HG03342 (cell line): ENCODE measurements at regions not wholly inside any gene's neighbourhood (a gene's known extent, or its start where the extent isn't known, plus 50 kb on each side); places are given as distances from the start of the nearest gene placed in this dataset.

ENCODE experiments used
- ATAC-seq: cut with Tn5 transposase; IDR thresholded peaks from one replicate; pipeline ENCODE4 v1.9.1; 2021; ENCODE audit warnings: mild to moderate bottlenecking, moderate library complexity; ENCODE audit not compliant: unreplicated experiment

DNA sequence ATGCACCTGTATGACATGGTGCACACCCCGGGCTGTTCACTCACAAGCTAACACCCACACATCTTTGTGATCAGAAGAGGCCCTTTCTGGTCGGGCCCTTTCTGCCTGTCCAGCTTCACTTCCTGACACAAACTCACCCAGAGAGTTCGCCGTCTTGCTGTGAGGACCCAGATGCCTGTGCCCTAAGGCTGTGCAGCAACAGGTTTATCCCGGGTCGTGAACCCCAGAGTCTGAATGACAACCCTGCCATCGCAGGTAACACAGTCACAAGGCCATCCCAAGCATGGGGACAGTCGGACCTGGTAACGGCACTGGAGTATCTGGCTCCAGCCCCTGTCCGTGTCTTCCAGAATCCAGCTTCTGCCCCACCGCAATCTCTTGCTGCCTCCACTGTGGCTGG, 235.1 kb downstream of the BUD13 start:
- no peak for ATAC-seq

DNA sequence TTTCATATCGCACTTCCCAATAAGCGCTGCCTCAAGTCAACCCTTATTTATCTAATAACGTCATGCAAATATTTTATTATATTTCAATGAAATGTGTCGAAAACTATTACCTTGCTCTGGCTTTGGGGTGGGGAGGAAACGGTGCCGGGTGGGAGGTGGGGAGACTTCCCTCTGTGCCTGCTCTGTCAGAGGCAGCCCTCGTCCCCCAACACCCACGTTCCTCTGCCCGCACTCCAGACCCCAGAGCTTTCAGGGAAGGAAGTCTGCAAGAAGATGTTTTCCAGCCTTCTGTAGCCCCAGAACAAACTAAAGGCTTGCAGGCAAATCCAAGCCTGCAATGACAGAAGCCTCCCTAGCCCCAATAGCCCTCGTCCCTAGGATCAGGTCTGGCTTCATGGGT, 235.7 kb downstream of the BUD13 start:
- ATAC-seq: no peak

DNA sequence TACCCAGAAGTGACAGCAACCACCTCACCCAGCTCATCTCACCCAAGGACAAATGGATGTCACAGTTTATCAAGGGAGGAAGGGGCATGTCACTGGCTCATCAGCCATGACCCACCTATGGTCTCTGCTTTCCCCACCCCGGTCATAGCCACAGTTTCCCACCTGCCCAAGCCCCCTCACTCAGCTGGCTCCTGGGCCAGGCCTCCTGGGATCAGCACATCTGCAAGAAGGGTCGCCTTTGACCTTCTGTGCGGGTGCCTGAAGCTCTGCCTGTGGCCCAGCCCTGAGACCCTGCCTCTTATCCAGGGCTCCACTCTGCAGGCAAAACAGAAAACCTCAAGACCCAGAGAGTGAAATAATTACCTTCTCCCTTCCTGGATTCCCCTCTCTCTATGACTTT, 236.4 kb downstream of the BUD13 start:
- no peak for ATAC-seq

DNA sequence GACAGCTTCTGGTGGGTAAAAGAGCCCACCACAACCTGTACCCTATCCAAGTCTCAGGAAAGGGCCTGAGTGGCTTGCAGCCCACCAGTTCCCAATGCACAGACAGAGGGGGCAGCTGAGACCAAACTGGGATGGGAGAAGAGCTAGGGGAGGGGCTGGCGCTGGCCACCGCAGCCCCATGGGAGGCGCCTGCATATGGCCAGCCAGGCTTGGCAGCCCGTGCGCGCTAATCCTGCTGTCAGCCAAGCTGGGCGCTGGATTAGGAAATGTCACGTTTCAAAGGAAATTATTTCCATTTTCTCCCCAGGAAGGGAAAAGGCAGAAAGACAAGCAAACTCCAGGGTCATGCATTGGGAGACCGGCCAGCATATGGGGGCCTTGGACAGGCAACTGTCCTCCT, 236.8 kb downstream of the BUD13 start:
- ATAC-seq: no peak

DNA sequence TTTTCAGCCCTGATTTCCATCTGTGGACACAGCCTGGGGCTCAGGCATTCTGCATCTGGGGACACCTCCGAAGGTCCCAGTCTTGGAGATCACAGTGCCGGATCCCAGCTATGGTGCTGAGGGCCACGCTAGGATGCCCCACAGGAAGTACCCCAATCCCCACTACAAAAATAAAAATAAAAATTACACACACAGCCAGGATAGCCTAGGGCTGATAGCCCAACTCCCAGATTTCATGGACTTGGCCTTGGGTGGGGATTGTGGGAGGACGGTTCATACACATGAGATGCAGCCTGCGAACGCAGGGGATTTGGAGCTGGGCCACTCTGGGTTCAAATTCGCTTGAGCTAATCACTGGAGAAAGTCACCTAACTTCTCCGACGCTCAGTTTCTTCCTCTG, 237.7 kb downstream of the BUD13 start:
- no peak for ATAC-seq

DNA sequence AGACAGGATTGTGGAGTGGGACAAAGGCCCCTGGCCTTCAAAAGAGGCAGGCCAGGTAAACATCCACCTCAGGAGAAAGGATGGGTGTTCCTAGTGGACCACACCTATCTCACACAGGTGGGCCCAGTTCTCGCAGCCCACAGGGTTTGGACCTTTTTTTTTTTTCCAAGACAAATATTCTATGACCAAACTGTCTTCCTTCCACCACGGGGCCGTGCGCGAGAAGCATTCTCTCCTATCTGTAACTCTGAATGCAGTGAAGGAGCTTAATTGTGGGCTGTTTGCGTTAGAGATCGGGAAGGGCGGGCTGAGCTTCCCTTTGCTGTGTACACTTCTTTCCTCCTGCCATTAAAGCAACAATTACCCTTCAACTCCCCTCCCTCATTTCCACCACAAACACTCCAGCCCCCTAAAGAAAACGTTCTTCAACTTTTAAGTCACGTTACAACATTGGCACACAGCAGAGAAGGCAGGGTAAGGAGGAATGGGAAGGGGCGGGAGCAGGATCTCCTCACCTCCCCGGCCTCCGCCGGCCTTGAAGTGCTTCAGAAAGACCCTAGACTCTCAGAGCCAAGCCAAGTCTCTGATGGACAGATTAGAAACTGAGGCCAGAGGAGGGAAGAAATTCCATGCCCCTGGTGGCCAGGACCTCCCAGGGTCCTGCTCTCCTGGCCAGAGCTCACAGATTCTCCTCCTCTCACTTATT, 238.4 kb downstream of the BUD13 start:
- ATAC-seq: no peak

DNA sequence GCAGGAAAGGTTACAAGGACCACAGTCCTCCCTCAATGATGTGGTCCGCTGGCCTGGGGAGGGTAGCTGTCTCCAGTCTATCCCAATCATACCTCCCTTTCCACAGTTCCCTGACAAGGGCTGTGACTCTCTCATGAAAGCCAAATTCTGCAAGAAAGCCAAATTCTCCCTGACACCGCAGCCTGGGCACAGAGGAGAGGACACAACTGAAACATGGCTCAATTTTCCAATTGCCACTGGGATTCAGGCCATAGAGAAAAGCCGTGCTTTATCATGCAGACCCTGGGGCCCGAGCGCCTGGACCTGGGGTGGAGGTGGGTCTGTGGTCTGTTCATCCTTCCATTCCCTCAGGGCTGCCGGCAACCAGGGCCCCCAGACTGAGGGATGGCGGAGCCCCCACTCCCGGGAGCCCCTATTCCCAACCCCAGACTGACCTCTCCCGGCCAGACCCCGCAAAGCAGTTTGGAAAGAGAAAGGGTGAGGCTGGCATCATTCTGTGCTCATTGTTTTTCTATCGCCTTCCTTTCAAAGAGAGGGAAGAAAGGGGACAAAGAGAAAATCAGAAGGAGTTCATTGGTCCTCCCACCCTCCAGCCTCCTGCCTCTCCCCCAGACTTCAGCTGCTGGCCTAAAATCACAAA, 239.5 kb downstream of the BUD13 start:
- no peak for ATAC-seq

DNA sequence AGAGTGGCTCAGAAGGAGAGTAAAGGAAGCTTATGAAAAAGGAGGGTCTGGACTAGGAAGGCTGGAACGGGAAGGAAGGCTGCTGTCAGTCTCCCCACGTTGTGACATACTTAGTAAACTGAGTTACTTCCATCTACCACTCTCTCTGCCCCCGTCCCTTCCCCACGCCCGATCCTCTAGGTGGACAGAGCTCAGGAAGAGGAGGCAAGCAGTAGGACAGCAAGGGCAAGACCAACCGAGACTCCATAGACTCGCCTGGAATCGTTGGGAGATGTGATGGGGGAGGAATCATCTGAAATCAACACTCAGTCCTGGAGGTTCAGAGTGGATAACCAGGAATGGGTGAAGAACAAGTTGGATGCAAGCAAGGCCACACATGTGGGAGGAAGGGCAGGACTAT, 240.7 kb downstream of the BUD13 start:
- no peak for ATAC-seq

DNA sequence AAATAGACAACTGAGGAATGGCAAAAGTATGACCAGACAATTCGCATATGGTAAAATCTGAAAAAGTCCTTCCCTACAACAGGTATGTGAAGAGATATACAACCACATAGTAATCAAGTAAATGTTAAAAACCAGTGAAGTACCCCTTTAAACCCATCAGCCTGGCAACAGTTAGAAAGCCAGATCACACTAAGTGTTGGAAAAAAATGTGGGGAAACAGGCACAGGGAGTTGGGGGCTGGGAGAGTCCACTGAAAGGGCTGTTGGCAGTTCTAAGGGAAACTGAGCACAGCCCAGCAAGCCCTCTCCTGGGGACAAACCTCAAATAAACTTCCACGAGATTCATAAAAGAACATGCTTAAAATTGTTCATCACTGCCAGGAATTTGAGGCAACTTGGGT, 242.1 kb downstream of the BUD13 start:
- no peak for ATAC-seq

DNA sequence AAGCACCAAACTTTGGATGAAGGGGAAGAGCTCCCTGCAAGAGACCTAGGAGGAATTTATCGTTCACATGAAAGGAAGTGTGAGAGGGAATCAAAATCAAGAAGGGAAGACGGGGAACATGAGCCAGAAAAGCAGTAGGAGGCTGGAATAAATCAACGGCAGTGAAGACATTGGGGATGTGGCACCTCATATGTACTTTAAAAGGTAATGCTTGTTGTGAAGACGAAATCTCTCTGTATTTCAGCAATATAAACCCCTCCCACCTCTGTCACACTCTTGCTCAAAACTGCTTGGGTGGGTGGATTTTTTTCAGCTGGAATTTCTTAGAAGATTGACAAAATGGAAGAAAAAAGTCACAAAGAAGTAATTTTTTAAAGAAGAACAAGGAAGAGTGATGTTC, 243.5 kb downstream of the BUD13 start:
- ATAC-seq: no peak

DNA sequence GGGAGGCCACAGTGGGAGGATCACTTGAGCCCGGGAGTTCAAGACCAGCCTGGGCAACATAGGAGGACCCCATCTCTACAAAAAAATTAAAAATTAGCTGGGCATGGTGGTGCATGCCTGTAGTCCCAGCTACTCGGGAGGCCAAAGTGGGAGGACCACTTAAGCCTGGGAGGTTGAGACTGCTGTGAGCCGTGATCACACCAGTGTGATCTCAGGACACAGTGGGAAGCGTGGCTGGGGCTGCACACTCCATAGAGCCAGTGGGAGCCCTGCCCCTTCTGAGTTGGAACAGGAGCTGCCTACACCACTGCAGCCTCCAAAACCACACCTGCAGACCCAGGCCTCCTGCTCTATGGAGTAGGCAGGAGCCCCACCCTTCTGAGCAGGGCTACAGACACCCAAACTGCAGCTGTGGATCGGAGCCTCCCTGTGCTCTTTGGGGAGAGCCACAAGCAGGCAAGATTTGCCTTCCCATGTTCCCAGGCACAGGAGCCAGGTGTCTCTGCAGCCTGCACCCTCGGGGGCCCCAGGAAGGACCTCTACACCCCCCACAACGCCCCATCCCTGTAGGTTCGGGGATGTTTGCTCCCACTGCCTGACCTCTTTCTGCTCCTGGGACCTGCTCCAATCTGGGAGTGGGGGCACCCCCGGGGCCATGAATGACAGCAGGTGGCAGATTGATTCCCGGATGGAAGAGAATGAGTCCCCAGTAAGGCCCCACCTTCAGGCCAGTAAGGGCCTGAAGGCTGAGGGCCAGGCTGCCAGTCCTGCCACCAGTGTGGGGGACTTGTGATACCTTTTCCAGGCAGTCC, 245.4 kb downstream of the BUD13 start:
- ATAC-seq: no peak

DNA sequence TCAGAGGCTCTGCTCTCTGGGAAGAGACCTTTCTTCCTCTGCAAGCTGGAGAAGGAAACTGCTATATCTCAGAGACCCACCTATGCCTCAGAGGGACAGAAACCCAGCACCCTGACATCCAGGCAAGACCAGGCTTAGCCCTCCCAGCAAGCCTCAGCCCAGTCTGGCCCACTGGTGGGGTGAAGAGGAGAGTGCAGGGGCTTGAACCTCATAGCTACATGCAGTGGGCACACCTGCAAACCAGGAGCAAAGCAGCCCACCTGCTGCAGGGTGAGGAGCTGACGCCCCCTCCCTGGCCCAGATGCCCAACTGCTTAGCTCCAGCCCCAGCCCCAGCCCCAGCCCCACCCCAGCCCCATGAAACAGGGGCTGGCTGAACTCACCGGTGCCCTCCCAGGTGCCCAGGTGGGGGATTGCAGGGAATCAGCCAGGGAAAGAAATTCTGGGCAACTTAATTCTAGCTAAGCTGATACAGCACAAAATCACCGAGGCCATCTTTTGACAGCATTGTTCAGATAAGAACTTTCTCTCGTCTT, 246.8 kb downstream of the BUD13 start:
- ATAC-seq: no peak

DNA sequence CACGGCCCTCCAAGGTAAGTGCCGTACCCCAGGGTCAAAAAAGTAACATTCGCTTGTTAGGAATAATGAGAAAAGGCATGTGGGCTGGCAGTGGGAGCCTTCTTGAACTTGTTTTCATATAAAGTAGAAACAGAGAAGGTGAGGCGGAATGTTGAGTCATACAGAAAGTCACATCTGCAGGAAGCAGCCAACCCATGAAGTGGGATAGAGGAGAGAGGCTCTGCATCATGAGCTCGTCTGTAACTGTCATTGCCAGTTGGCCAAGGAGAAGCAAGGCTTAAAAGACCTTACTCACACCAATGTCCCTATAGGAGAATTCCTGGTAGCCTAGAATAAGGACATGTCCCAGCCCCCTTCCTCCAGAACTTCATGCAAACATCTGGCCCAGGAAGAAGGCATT, 253.3 kb downstream of the BUD13 start:
- ATAC-seq: no peak

DNA sequence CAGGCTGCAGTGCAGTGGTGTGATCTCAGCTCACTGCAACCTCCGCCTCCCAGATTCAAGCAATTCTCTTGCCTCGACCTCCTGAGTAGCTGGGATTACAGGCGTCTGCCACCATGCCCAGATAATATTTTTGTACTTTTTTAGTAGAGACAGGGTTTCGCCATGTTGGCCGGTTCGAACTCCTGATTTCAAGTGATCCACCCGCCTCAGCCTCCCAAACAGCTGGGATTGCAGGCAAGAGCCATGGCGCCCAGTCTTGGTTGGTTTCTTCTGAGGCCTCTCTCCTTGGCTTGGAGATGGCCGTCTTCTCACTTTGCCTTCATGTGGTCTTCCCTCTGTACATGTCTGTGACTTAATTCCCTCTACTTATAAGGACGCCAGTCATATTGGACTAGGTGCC, 254.6 kb downstream of the BUD13 start:
- no peak for ATAC-seq

DNA sequence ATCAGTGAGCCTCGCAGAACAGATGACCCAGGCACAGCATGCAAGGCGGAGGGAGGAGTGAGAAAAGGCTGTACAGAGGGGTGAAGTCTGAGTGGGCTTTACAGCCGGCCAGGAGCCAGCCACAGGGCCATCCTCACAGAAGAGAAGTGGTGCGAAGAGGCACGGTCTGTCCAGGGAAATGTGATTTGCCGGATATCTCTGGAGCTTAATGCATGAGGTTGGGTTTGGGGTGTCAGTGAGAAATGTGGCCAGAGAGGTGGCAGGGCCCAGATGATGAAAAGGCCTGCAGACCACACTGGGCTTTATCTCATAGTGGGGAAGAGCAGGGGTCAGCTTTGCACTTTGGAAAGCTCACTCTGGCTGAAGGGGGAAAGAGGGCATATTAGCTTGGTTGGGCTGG, 255.2 kb downstream of the BUD13 start:
- no peak for ATAC-seq

DNA sequence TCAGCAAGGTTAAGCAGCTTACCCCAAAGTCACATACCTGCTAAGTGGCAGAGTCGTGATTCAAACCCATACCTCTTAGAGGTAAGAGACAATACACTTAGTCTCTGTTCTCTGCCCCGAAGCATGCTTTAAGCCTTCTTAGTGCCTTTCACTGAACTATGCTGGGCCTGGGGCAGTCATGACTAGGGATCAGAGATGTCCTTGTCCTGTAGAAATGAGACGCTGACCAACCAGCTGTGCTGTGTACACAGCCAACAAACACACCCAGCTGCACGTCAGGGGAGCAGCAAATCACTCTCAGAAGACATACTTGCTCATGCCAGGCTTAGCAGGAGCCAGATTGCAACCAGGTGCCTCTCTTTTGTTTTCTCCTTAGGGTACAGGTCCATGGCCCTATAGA, 255.7 kb downstream of the BUD13 start:
- ATAC-seq: no peak

DNA sequence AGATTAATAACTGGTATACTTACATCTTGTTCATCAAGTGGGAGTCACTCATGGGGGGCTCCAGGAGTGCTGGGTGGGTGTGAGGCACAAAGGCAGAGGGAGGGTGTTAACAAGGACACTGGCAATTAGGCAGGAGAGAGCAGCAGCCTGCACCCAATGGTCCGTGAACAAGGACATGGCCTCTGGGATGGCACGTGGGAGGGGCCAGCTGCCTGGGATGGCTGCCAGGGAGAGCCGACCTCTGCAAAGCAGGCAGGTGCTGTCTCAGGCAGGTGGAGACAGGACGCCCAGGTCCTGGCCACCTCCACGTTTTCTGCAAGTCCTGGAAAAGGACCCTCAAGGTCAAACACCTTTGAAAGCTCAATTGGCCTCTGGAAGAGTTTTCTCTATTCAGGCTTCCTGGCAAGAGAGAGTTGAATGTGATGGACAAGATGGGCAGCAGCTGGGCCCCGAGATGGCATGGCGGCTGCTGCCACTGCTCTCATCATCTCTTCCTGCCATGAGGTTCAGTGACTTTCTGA, 257.1 kb downstream of the BUD13 start:
- ATAC-seq: no peak

DNA sequence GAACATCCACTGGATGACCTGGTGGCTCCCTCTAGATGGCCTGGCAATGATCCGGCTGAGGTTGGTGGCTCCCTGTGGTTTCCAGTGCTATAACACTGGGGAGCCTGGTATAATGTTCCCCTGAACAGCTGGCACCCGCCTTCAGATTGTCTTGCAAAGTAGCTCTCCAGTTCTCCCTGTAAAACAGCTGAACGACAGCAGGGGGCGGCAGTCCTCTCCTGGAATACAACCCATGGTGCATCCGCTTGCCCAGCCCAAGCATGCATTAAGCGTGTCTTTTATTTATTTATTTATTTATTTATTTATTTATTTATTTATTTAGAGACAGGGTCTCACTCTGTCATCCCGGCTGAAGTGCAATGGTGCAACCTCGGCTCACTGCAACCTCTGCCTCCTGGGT, 258.9 kb downstream of the BUD13 start:
- no peak for ATAC-seq

DNA sequence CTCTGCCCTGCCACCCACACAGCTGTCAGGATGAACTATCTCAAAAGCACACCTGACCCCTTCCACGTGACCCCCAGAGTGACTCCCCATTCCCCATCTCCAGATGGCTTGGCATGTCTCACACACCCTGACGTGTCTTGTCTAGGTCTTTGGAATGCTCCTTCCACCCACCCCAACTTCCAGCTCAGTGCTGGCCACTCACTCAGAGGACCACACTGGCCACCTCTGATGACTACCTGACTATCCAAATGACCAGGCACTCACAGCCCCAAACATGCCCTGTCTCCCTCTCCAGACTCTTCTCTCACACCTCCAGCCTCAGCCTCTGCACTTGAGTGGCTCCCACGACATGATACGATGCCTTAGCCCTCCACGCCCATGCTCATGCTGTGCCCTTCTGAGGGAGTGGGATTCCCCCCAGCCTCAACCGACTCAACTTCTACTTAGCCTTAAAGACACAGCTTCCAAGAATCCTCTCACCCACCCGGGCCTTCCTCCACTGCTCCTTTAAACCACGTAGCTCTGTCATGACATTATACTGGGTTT, 259.4 kb downstream of the BUD13 start:
- ATAC-seq: no peak

DNA sequence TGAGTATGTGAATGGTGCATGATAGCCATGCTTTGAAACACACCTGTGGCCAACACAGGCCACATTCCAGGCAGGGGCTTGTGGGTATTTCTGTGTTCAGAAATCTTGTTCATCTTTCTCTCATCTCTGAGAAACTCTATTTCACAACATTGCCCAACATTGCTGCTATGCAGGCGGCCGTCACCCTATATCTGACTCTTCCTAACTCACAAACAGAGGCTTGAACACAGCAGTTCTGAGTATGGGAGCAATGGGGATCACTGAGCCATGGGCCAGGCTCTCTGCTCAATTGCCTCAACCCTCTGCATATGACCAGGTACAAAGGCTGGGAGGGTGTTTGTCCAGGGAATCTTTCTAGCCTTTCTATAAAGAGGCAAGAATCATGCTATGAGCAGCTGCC, 259.9 kb downstream of the BUD13 start:
- ATAC-seq: no peak

DNA sequence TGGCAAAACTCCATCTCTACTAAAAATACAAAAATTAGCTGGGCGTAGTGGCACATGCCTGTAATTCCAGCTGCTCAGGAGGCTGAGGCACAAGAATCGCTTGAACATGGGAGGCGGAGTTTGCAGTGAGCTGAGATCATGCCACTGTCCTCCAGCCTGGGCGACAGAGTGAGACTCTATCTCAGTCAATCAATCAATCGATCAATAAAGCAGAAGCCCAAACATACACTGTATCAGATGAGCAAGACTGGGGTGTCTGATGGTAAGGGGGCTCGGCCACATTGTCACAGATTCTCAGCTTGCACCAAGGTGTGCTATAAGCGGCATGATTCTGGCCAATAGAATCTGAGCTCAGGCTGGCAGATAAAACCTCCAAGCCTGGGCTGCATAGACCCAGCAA, 261.1 kb downstream of the BUD13 start:
- no peak for ATAC-seq
